HG03045 (cell line): ENCODE measurements at regions not wholly inside any gene's neighbourhood (a gene's known extent, or its start where the extent isn't known, plus 50 kb on each side); places are given as distances from the start of the nearest gene placed in this dataset.
"Not testable (repeated sequence)": the region's sequence is repeated elsewhere in the genome, so short reads cannot be mapped to it uniquely, and the experiment has no call there.

Experiments used
- ATAC-seq: cut with Tn5 transposase; IDR thresholded peaks from one replicate; pipeline ENCODE4 v1.9.1; 2021; ENCODE audit warnings: mild to moderate bottlenecking, moderate library complexity; ENCODE audit not compliant: unreplicated experiment

DNA sequence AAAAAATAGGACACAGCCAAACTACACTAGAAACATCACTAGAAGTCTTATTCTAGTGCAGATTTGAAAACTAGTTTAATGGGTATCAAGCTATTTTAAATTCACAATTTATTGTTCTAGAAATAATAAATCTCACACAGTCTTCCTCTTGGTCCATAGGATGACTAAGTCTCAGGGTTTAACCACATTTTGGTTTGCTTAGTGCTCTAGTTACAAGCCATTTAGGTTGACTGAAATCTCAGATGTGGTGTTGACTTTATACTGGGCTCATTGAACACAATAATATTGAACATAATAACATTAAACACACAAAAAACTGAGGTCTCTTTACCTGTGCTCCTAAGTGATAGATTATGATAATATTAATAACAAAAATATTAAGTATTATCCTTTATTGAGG is 760.3 kb upstream of the CCDC179 start:
- no peak for ATAC-seq

DNA sequence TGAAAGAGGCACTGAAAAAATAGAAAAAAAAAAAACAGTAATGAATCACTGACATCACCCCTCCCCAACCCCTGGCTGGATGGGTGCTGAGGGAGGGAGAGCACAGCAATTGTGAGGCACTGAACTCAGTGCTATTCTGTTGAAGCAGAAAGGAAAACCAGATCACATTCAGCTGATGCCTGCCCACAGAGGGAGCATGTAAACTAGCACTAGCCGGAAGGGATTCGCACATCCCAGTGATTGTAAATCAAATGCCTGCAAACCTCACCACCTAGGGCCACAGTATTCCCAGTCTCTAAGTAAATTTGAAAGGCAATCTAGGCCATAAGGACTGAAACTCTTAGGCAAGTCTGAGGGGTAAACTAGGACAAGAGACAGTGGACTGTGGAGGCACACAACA is 772.0 kb upstream of the CCDC179 start:
- ATAC-seq, result no peak

GRCh38 chr11:23644443-23644842 is 784.2 kb upstream of the CCDC179 start:
- no peak for ATAC-seq

GRCh38 chr11:23652336-23652735 is 792.1 kb upstream of the CCDC179 start:
- not testable (repeated sequence) for ATAC-seq

GRCh38 chr11:23653071-23653675 is 792.9 kb upstream of the CCDC179 start:
- no peak for ATAC-seq

GRCh38 chr11:23668324-23668723 is 808.0 kb upstream of the CCDC179 start:
- ATAC-seq, result no peak

- ATAC-seq, result no peak
Measured at GRCh38 chr11:23673366-23673765, 813.1 kb upstream of the CCDC179 start.

GRCh38 chr11:23674866-23675265 is 814.6 kb upstream of the CCDC179 start:
- ATAC-seq, result no peak

- ATAC-seq, result no peak
Measured at GRCh38 chr11:23679041-23679440, 817.8 kb upstream of the LUZP2 start.

DNA sequence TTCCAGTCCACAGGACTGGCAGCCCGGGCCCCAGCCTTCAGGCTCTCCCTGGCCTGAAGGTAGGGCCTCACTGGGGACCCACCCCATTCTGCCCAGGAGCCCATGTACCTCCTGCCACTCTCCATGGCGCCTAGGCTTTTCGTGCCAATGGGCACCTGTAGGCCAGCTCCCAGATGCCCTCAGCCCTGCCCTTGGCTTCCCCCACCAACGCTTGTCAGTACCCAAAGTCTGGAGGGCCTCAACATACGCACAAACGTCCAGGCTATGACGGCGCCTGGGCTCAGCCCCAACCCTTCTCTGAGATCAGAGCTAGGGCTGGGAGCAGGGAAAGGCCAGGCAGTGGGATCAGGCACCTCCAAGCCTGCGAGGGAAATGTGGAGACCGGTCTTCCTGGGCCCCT is 816.9 kb upstream of the LUZP2 start:
- no peak for ATAC-seq

GRCh38 chr11:23680488-23681230 is 816.2 kb upstream of the LUZP2 start:
- no peak for ATAC-seq

GRCh38 chr11:23684701-23685100 is 812.2 kb upstream of the LUZP2 start:
- ATAC-seq, result no peak

- ATAC-seq, result no peak
Measured at GRCh38 chr11:23687991-23688390, 808.9 kb upstream of the LUZP2 start.

- no peak for ATAC-seq
Measured at GRCh38 chr11:23688411-23688810, 808.4 kb upstream of the LUZP2 start.

GRCh38 chr11:23688835-23689234 is 808.0 kb upstream of the LUZP2 start:
- ATAC-seq, result no peak

DNA sequence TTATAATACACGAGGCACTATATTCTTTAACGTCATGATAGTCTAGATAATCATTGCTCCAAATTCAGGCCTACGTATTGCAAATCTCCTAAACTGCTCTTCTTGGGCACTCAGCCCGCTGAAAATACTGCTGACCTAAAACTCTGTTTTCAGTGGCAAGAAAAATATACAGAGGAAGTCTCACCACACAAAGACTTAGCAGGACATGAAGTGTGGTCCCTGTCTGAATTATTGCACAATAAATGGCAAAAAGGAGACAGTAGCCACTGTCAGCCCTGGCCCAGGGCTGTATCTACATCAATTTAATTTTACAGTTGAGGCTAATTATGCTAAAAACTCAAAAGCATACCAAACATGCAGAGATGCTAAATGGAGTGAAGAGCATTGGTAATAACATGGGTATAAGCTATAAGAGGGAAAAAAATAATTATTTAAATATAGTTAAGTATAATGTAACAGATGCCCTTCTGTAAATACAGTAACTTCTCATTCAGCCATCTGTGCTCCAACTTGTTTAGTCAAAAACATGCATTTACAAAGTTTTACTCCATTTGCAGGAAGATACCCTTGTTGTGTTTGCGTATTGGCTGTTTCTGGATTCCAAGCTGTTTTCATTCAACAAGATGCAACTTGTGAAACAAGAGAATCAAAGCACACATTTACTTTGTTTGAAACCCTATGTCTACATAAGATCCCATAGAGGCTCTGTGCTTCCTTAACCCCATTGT is 800.0 kb upstream of the LUZP2 start:
- ATAC-seq, result no peak

- ATAC-seq, result no peak
Measured at GRCh38 chr11:23704183-23704582, 792.7 kb upstream of the LUZP2 start.

DNA sequence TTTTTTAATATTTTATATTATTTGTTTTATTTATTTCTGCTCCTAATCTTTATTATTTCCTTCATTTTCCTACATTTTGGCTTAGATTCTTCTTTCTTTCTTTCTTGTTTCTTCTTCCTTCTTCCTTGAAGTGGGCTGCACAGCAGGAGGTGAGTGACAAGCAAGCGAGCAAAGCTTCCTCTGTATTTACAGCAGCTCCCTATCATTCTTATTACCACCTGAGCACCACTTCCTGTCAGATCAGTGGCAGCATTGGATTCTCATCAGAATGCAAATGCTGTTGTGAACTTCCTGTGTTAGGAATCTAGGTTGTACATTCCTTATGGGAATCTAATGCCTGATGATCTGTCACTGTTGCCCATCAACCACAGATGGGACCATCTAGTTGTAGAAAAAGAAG is 784.9 kb upstream of the LUZP2 start:
- ATAC-seq, result no peak

DNA sequence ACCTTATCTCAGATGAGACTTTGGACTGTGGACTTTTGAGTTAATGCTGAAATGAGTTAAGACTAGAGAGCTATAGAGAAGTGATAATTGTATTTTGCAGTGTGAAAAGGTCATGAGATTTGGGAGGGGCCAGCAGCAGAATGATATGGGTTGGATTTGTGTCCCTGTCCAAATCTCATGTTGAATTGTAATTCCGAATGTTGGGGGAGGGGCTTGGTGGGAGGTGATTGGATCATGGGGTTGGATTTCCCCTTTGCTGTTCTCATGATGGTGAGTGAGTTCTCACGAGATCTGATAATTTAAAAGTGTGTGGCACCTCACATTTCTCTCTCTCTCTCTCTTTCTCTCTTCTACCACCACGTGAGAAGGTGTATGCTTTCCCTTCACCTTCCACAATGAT is 777.8 kb upstream of the LUZP2 start:
- ATAC-seq, result no peak

DNA sequence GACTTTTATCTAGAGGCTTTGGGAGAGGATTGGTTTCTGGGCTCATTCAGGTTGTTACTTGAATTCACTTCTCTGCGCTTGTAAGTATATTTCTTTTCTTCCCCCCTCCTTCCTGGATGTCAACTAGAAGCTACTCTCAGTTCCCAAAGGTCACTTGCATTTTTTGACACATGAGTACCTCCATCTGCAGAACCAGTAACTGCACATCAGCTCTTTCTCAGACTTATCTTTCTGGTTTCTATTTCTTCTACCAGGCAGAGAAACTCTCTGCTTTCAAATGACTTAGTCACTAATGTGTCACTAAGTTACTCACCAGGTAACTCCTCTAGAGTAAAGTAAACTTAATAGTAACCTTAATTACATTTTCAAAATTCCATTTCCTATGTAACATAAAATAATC is 773.0 kb upstream of the LUZP2 start:
- no peak for ATAC-seq

DNA sequence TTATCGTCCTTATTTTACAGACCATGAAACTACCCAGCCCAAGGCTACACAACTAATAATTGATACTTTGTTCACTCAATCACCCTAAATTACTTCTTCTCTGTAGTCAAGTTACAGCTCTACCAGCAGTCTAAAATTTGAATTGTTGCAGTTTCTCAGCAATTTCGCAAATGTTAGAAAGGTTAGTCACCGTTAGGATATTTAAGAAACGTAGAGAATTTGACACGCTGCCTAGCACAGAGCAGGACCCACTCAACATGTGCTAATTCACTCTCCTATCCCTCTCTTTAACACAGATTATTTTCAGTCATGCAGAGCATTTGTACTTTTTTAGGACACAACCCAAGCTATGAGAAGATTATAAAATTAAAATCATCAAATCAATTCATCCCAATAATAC is 771.1 kb upstream of the LUZP2 start:
- ATAC-seq, result no peak

DNA sequence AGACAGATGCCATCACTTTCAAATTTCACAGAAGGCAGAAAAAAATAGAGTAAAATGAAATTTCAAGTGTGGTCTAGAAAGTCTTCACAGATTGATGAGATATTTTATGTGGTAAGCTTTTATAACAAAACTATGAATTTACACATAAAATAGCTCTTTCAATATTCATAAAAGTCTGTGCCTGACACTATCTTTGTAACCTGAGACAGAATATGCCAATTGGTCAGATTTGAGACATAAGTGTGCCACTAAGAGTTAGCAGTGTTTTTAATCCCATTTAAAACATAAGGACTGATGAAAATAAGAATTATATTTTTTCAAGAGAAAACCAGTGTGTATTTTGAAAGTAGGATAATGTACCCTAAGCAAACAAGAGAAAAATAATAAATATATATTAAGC is 769.5 kb upstream of the LUZP2 start:
- no peak for ATAC-seq
